Testis (tissue), 2 donors: ENCODE measurements at regions not wholly inside any gene's neighbourhood (a gene's known extent, or its start where the extent isn't known, plus 50 kb on each side); places are given as distances from the start of the nearest gene placed in this dataset.

Experiments used
- CTCF ChIP-seq, 3 experiments: fragments of 450-650 bp in 2 of 3; fragments of 200-600 bp in 1 of 3; sonication (generic) in 1 of 3; IDR thresholded peaks; one replicate each; pipeline ENCODE4 v1.5.1; 2016 to 2019; ENCODE audit warnings: antibody characterized with exemption in 3 of 3, mild to moderate bottlenecking in 2 of 3, moderate library complexity in 1 of 3
- POLR2A ChIP-seq: fragments of 450-650 bp; IDR thresholded peaks from one replicate; pipeline ENCODE4 v1.6.1; 2017; ENCODE audit warnings: antibody characterized with exemption, mild to moderate bottlenecking, moderate library complexity

- TF ChIP-seq POLR2A (no peak), CTCF (IDR thresholded peaks at IDR 0.05) (no peak)
Measured at GRCh38 chr1:99525331-99525730, 120.6 kb upstream of the PALMD start.
